Stimulated activated CD8-positive, alpha-beta memory T cell treated with anti-CD3 and anti-CD28 coated beads, Interleukin-12 subunit alpha, Interleukin-12 subunit beta, amount 100 ng/mL, for 1 hour (primary cell): ENCODE measurements at regions not wholly inside any gene's neighbourhood (a gene's known extent, or its start where the extent isn't known, plus 50 kb on each side); places are given as distances from the start of the nearest gene placed in this dataset.

Experiments
- DNase-seq: peaks from one replicate; pipeline ENCODE4 v3.0.0-alpha.2; 2020; ENCODE audit warnings: low read depth

DNA sequence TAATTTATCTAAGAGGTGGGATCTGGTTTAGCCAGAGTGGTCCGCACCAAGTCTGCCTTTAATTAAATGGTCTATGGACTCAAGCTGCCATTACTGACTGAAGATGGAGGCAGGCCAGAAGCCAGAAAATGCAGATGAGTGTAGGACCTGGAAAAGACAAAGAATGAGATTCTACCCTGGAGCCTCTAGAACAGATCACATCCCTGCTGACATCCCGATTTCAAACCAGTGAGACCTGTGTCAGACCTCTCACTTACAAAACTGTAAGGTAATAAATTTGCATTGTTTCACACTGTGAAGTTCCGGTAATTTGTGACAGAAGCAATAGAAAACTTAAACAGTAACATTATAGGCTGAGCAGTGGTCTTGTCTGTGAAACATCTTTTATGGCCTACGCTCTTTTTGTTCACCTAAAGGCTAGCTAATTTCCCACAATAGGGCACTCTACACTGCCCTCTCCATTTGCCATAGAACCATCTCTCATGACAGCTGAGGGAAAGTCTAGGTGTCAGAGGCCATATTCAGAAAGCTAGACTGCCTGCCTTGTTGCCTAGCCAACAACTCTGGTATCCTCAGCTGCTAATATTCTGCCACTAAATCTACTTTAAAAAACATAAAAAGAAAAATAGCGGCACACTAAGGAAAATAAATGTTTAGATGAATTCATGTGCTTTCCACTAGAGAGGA, 1396.2 kb upstream of the PIK3C3 start:
- no peak for DNase-seq

DNA sequence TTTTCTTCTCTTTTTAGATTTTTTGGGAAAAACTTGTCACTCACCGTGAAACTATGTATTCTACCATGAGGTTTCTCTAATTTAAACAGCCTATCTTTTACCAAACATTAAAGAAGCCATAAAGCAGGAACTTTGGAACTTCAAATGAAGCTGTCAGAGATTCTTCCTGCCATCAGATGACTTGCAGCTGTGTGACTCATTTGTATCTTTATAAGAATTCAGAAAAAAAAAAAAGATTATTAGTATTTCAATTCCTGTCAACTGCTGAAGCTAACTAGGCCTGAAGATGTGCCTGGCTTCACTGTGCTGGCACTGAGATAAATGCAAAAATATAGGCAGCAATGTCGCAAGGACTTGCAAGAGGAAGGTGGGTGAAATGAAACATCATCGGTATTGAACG, 1399.1 kb upstream of the PIK3C3 start:
- DNase-seq: no peak

DNA sequence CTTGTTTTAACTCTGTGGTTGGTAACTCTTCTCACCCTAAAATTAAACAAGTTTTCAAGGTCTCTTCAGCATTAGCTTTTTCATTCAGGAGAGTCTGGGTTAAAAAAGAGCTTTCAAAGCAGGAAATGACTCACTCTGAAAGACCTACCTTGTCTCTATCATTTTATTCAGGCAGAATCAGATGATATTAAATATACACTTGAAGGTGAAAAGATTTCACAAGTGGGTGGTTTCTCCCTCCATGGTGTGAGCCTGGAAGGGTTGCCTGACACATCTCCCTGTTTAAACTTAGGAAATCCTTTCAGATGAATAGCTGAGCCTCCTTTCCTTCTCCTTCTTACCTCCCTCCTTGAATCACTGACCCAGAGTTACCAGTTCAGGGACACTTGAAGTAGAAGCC, 1402.0 kb upstream of the PIK3C3 start:
- no peak for DNase-seq

DNA sequence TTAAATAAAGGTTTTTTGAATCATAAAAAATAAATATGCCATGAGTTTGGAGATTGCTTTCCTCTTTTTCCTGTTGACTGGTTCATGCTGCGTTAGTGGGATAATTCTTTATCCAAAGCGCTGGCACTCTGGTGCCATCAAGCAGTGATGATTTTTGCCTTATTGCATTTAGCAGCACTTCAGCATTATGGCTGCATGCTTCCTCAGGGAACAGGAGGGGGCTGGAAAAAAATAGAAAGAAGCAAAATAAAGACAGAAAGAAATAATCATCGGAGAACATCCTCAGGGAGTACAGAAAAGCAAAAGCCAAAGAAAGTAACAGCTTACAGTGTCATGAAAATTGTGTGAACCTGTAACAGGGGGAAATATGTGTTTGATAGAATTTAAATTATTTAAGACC, 1408.2 kb upstream of the PIK3C3 start:
- DNase-seq: no peak

DNA sequence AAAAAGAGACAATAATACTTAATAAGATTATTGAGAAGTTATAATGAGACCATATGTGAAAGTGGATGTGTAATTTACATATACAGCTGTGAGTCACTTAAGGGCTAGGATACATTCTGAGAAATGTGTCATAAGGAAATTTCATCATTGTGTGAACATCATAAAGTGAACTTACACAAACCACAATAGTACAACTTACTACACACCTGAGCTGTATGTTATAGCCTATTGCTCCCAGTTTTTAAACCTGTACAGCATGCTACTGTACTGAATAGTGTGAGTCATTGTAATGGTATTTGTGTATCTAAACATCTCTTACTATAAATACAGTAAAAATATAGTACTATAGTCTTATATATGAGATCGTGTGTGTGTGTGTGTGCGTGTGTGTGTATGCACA, 1420.3 kb upstream of the PIK3C3 start:
- no peak for DNase-seq

DNA sequence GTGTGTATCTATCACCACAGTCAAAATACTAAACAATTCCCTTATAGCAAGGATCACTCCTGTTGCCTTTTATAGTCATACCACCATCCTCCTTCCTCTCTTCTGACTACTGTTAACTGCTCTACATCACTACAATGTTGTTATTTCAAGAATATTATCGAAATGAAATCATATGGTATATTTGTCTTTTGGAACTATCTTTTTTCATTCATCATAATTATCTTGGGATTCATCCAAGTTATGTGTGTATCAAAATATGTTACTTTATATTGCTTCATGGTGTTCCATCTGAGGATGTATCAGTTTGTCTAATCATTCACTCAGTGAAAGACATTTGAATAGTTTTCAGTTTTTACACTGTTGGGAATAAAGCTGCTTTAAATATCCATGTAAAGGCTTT, 1423.0 kb upstream of the PIK3C3 start:
- DNase-seq: no peak

DNA sequence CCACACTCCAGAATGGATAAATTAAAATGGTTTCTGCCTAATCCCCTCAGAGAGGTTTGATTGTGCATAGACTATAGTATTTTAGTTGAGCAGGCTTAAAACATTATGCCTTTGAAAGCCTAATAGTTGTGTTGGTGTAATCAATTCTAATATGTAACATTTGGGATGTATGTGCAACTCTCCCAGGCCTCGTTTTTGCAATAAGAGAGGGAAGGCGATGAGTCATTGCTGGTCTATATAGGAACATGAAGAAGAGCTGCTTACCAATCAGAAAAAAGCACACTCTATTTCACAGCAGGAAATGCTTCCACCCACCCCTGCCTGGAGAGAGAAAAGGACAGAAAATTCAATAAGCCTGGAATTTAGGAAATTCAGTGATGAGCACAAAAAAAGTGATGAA, 1424.0 kb upstream of the PIK3C3 start:
- DNase-seq: no peak

DNA sequence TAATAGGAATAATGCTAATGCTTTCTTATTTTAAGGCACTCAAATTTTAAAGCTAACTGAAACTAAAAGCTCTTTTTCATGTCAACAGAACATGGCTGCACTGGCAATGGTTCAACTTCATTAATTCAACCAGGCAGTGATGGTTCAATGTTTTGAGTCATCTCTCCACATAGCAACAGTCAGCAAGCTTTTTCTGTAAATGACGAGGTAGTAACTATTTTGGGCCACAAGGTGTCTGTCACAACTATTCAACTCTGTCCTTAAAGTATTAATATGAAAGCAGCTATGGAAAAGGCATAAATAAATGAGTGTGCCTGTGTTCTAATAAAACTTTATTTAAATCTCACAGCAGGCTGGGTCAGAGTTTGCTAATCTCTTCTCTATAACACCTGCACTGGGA, 1425.6 kb upstream of the PIK3C3 start:
- no peak for DNase-seq

DNA sequence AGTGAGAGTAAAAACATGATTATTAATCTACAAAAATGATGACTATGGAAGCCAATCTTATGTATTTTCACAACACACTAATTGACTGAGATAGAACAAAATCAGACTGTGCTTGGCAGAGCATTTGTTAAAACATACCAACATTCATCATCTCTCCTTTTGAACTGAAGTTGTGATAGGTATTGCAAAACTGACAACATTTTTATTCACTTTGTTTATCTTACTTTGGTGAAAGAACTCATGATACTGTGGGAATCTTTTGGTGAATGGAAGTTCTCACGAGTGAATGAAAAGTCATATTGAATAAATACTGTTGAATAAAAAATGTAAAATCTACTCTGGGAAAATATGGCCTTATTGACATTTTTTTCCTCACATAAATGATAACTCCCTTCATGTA, 1430.2 kb upstream of the PIK3C3 start:
- DNase-seq: no peak

DNA sequence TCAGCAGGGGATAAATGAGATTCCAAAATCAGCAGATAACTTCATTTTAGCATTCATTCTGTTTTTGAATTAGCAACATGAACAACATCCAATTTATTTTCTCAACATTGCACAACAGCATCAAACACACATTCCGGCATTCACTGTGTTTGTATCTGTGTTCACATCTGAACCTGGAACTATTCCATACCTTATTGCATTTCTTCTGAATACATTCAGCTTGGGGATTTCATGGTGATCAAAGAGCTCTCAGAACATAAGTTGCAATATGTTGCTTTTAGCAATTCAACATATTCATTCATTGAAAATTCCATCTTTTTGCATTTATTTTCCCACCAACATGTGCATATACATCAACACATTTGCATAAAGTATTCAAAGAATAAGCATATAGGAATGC, 1431.7 kb upstream of the PIK3C3 start:
- no peak for DNase-seq

DNA sequence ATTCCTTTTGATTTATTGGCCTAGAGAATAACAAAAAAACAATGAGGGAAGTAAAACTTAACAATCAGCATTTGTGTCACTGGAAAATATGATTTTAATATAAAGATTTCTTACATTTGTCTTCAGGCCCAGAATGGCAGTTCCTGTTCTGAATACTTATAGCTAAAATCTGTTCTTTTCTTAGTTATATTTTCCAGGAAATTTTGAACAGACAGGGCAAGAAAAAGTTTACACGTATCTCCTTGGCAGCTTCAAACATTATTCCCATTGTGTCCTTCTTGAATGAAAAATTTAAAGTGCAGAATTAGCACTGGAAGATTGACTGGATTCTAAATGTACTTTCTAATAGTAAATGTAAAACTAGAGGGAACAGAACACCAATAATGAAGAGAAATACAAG, 1454.0 kb upstream of the PIK3C3 start:
- no peak for DNase-seq

DNA sequence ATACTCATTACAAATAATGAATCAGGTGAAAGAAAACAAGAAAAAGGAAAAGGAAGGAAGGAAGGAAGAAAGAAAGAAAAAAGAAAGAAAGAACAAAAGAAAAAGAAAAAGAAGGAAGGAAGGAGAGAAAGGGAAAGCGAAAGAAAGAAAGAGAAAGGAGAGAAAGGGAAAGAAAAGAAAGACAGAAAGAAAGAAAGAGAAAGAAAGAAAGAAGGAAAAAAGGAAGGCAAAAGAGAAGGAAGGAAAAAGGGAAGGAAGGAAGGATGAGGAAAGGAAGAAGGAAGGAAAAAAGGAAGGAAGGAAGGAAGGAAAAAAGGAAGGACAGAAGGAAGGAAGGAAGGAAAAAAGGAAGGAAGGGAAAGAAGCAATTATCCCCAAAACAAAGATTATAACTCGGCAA, 1460.4 kb upstream of the PIK3C3 start:
- no peak for DNase-seq

DNA sequence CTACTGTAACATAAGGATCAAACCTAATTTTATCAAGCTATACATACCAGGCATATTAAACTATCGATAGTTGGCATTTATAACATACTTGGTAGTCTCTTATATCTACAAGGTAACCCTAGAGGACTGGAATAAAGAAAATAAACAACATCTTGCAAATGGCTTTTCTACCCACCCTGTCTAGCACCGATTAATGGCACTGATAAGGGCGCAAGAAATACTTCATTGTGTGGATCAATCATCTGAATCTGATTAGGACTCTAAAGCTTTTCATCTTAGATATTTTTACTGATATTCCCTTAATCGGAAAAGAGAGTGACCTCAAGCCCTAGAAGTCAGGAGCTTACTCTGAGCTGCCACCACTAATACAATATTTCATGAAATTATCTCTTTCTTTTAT, 1461.7 kb upstream of the PIK3C3 start:
- no peak for DNase-seq

DNA sequence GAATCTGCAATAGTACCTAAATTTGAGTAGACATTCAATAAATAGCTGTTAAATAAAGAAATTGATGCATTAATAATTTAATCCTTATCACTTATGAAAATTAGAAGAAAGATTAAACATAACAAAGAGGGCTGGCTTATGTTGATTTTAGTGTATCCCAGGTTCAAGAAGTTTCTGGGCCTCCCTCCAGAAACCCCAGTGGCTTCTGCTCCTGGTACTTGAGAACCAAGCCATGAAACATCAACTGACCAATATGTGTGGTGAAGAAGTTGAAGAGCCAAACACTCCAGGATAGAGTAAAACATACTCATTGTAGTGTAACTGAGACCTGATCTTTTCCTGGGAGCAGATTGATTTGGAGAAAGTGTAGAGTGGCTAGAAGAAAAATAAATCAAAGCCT, 1465.7 kb upstream of the PIK3C3 start:
- DNase-seq: no peak

DNA sequence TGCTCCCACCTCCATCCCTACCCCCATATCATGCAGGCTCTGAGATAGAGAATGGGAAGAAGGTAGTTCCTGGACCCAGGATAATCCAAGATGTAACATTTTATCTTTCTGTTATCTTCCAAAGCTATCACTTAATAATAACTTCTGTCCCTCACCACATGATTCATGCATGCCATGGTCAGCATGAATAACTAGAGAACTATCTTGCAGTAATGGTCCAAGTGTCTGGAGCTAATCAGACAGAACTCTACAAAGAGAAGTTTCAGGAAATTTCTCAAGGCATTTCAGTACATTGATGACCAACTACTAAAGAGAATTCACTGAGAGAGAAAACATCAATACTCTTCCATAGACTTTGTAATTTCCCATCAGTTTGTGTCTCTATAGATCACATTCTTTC, 1469.7 kb upstream of the PIK3C3 start:
- DNase-seq: no peak

DNA sequence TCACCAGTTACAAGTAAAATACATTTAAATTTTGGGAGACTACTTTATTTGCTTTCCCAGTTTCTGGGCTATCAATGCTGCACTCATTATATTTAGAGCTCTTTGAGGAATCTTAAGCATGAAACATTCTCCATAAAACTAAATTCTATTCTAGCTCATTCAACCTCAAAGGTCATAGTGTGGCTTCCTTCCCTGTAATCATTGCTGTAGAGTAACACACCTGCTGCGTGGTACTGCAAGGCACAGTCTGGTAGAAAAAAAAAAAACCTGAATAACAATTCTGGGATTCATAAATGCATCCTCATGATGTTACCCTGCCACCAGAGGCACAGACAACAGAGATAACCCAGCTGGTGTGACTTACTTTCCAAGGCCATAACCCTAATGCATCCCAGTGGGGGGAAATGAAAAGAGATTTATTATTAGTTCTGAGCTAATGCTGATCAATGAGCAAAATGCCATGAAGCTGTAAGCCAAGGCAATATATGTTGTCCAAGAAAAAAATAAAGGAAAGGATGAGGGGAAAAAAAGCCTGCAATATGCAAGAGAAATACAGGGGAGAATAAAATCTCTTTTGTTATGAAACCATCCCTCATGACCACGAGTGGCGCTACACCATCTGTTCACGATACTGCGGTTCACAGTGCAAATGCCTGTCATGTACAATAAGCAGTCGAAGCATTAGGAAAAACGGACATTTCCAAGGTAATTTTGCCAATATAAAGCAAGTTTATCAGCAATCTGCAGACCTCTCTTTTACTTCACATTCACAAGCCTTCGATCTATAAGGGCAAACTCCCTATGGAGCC, 1481.6 kb upstream of the PIK3C3 start:
- no peak for DNase-seq

DNA sequence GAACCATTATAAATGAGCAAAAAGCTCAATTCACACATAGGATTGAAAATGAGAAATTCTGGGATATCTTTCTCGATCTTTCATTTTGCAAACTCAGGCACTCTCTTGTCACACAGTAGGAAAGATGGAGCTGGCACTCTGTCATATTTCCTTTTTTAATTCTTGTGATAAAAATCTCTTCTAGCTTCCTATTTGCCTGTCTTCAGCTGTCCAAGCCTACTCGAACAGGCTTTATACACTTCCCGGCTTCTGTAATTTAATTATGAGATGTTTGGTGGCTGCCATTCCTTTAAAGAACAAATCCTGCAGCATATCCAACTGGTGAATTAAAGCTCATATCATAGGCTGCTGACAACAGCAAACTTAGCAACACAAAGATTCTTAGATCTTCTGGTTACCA, 1484.3 kb upstream of the PIK3C3 start:
- DNase-seq: no peak

DNA sequence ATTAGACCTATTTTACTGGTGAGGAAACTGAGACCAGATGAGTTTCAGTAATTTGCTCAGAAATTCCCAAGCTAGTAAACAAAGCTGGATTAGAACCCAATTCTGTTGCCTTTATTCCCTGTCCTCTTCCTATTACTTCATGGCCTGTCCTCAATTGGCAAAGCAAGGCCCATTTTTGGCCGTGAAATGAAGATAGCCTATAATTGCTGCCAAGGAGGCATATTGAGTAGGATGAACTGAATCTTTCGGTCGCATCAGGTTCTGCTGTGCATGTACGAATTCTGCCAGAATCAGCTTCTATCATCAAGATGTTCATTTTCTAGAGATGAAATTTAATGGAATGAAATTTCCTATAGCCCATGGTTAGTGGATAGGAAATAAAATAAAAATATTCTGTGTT, 1485.2 kb upstream of the PIK3C3 start:
- DNase-seq: no peak

DNA sequence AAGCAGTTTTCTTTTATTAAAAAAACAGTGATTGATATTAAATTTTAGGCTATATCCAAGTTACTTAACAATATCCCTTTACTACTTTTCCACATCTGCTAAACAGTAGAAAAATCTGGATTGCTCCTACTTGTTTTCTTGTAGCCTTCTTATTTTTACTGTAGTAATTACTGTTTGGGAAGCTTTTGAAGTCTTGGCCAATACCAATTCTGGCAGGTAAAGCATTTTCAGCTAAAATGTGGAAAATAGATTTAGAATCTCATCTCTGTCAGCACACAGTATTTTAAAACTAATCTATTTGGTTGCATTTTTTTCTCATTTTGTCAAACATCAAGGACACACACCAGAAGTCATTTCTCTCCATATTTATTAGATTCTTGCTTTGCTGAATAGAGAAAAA, 1485.7 kb upstream of the PIK3C3 start:
- DNase-seq: no peak

DNA sequence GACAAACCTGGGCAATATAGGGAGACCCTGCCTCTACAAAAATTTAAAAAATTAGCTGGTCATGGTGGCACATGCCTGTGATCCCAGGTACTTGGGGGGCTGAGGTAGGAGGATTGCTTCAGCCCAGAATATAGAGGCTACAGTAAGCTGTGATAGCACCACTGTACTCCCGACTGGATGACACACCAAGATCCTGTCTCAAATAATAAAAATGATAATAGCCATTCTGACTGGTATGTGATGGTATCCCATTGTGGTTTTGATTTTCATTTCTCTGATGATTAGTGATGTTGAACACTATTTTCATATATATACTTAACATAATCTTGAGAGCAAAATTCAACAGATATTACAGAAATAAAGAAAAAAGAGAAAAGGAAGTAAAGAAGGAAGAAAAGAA, 1491.0 kb upstream of the PIK3C3 start:
- no peak for DNase-seq

DNA sequence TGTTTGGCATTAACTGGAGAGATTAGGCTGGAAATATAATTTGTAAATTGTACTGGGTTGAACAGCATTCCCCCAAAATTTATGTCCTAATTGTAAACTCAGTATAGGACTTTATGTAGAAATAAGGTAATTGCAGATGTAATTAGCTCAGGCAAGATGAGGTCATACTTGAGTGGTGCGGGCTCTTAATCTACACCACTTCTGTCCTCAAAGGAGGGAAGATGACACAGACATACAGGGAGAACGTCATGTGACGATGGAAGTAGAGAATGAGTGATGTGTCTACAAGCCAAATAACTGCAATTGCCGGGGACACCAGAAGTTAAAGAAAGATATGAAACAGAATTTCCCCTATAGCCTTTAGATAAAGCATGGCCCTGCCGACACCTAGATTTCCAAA, 1501.1 kb upstream of the PIK3C3 start:
- DNase-seq: no peak

DNA sequence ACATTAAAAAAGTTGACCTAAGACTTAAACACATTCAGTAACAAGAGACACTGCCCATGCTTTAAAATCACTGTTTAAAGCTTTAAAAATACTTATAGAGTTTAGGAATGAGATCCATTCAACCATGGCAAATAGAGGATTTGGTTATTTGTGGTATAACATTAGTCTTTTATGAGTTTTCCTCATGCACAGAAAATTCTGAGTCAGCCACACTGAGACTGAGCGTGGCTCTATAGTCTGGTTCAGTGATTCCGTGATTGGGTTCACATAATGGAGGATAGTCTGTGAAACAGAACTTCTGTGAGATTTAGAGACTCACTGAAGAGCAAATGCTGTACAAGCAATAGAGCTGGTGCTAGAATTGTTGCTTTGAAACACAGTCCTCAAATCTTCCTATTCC, 1502.4 kb upstream of the PIK3C3 start:
- no peak for DNase-seq

DNA sequence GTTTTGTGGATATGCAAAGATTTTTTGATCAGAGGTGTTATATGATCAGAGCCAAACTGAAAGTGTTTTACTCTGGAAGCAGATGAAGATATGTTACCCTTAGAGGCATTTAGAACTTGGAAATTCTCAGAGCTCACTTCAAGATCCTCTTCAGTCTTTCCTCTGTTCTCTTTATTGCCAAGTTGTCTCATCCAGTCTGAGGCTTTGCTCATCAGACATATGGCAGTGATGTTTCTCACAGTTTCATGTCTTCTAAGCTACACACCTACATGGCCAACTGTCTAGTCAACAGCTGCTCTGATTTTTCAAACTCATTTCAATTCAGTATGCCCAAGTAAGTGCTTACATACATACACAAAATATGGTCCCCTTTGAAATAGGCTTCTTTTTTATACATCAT, 1504.3 kb upstream of the PIK3C3 start:
- DNase-seq: no peak

DNA sequence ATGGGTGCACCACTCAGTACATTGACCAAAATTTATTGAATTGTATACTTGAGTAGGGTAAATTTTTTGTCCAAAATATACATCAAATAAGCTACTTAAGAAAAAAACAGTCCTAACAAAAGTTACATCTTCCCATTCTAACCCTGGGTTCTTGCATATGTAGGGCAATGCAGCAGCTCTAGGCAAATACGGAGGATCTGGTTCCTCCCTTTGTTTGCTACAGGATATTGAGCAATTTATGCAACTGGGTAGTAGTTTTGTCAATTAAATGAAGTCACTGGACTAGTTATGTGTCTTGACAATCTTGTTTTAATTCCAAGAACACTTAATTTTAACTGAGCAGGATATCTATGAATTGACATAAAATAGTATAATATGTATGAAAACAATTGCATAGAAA, 1507.2 kb upstream of the PIK3C3 start:
- DNase-seq: no peak
